ENCODE measurements at regions not wholly inside any gene's neighbourhood (a gene's known extent, or its start where the extent isn't known, plus 50 kb on each side); places are given as distances from the start of the nearest gene placed in this dataset.

GRCh38 chr7:13442226-13442625 is 547.2 kb downstream of the ETV1 start:
- Histone ChIP-seq H3K27ac (no peak overlapping the region), H3K4me1 (ENCODE audit: low read depth, poor library complexity, severe bottlenecking) (no peaks in the 10 kb centered on the region), H4K20me1 (ENCODE audit: insufficient read depth) (no peaks in the 10 kb centered on the region), H3K36me3 (ENCODE audit: insufficient read depth) (no peaks in the 10 kb centered on the region), H3K9ac (no peak overlapping the region), H3K79me2 (ENCODE audit: insufficient read depth, low read depth) (no peaks in the 10 kb centered on the region), H3K27me3 (ENCODE audit: insufficient read depth, low read depth) (no peaks in the 10 kb centered on the region), H3K4me2 (no peak overlapping the region), H2AFZ (ENCODE audit: low read depth) (no peak overlapping the region), H3K4me3 (IDR thresholded peaks at IDR 0.05; ENCODE audit: insufficient read depth, low read depth, low read length) (no peak overlapping the region)
- TF ChIP-seq CTCF (conservative IDR thresholded peaks at IDR 0.05; ENCODE audit: low read depth, low read length) = no peak

- no peak for TF ChIP-seq CTCF (conservative IDR thresholded peaks at IDR 0.05; ENCODE audit: low read depth, low read length)
- Histone ChIP-seq H2AFZ (ENCODE audit: low read depth) (no peak overlapping the region), H3K4me2 (no peak overlapping the region), H3K79me2 (ENCODE audit: insufficient read depth, low read depth) (no peaks in the 10 kb centered on the region), H3K4me3 (IDR thresholded peaks at IDR 0.05; ENCODE audit: insufficient read depth, low read depth, low read length) (no peak overlapping the region), H3K4me1 (ENCODE audit: low read depth, poor library complexity, severe bottlenecking) (no peaks in the 10 kb centered on the region), H3K9ac (no peak overlapping the region), H4K20me1 (ENCODE audit: insufficient read depth) (no peaks in the 10 kb centered on the region), H3K27ac (no peak overlapping the region), H3K36me3 (ENCODE audit: insufficient read depth) (no peaks in the 10 kb centered on the region), H3K27me3 (ENCODE audit: insufficient read depth, low read depth) (no peaks in the 10 kb centered on the region)
Observed at GRCh38 chr7:13447637-13448036, 541.8 kb downstream of the ETV1 start.

GRCh38 chr7:13448243-13448642 is 541.2 kb downstream of the ETV1 start:
- H4K20me1 ChIP-seq (ENCODE audit: insufficient read depth) = no peaks in the 10 kb centered on the region
- no peak for TF ChIP-seq CTCF (conservative IDR thresholded peaks at IDR 0.05; ENCODE audit: low read depth, low read length)
- no peaks in the 10 kb centered on the region for H3K4me1 ChIP-seq (ENCODE audit: low read depth, poor library complexity, severe bottlenecking)
- H3K9ac ChIP-seq = no peak overlapping the region
- no peaks in the 10 kb centered on the region for H3K79me2 ChIP-seq (ENCODE audit: insufficient read depth, low read depth)
- H3K27ac ChIP-seq = no peak overlapping the region
- no peaks in the 10 kb centered on the region for H3K27me3 ChIP-seq (ENCODE audit: insufficient read depth, low read depth)
- H3K36me3 ChIP-seq (ENCODE audit: insufficient read depth) = no peaks in the 10 kb centered on the region
- no peak overlapping the region for H2AFZ ChIP-seq (ENCODE audit: low read depth)
- no peak overlapping the region for H3K4me3 ChIP-seq (IDR thresholded peaks at IDR 0.05; ENCODE audit: insufficient read depth, low read depth, low read length)
- no peak overlapping the region for H3K4me2 ChIP-seq

GRCh38 chr7:13449460-13449859 is 540.0 kb downstream of the ETV1 start:
- Histone ChIP-seq H3K4me1 (ENCODE audit: low read depth, poor library complexity, severe bottlenecking) (no peaks in the 10 kb centered on the region), H3K9ac (no peak overlapping the region), H3K4me2 (no peak overlapping the region), H3K79me2 (ENCODE audit: insufficient read depth, low read depth) (no peaks in the 10 kb centered on the region), H3K4me3 (IDR thresholded peaks at IDR 0.05; ENCODE audit: insufficient read depth, low read depth, low read length) (no peak overlapping the region), H4K20me1 (ENCODE audit: insufficient read depth) (no peaks in the 10 kb centered on the region), H2AFZ (ENCODE audit: low read depth) (no peak overlapping the region), H3K27me3 (ENCODE audit: insufficient read depth, low read depth) (no peaks in the 10 kb centered on the region), H3K36me3 (ENCODE audit: insufficient read depth) (no peaks in the 10 kb centered on the region), H3K27ac (no peak overlapping the region)
- no peak for TF ChIP-seq CTCF (conservative IDR thresholded peaks at IDR 0.05; ENCODE audit: low read depth, low read length)

Measured in KMS-11 (cell line).